ENCODE measurements at regions not wholly inside any gene's neighbourhood (a gene's known extent, or its start where the extent isn't known, plus 50 kb on each side); places are given as distances from the start of the nearest gene placed in this dataset.
"Not testable (repeated sequence)": the region's sequence is repeated elsewhere in the genome, so short reads cannot be mapped to it uniquely, and the experiment has no call there.

GRCh38 chr18:71370671-71371445, 1082.0 kb downstream of the SOCS6 start:
- DNase-seq: peak in 1 of 5 donors; percentile 7

GRCh38 chr18:71370095-71370494, 1081.2 kb downstream of the SOCS6 start:
- DNase-seq: no peak
- no peaks in the 10 kb centered on the region for H3K9me3 ChIP-seq (ENCODE audit: control insufficient read depth in 2 of 3, insufficient read depth in 1 of 3, low read length in 3 of 3)
- TF ChIP-seq CTCF (IDR thresholded peaks at IDR 0.05; ENCODE audit: borderline replicate concordance, extremely low read depth, insufficient read depth): no peak
- no peak overlapping the region for H3K9ac ChIP-seq (ENCODE audit: low read length in 3 of 3)
- no peaks in the 10 kb centered on the region for H3K36me3 ChIP-seq (ENCODE audit: control insufficient read depth in 2 of 3, insufficient read depth in 3 of 3, low read length in 3 of 3)
- no peaks in the 10 kb centered on the region for H3K4me1 ChIP-seq (ENCODE audit: control insufficient read depth in 2 of 3, insufficient read depth in 2 of 3, low read depth in 1 of 3, low read length in 3 of 3)
- no peaks in the 10 kb centered on the region for H3K27me3 ChIP-seq (ENCODE audit: control insufficient read depth, insufficient read depth, low read length)
- no peak overlapping the region for H3K27ac ChIP-seq (ENCODE audit: low read depth in 2 of 2, low read length in 2 of 2)
- no peak overlapping the region for H3K4me3 ChIP-seq (ENCODE audit: low read length in 3 of 3)
- FAIRE-seq: no peak
- intact Hi-C loops (cut with DNase I): no loop called here

More at GRCh38 chr18:71370671-71371445, 1082.0 kb downstream of the SOCS6 start:
- Histone ChIP-seq H3K4me3 (ENCODE audit: low read length in 3 of 3) (no peak overlapping the region), H3K4me1 (ENCODE audit: control insufficient read depth in 2 of 3, insufficient read depth in 2 of 3, low read depth in 1 of 3, low read length in 3 of 3) (no peaks in the 10 kb centered on the region), H3K9ac (ENCODE audit: low read length in 3 of 3) (no peak overlapping the region), H3K27me3 (ENCODE audit: control insufficient read depth, insufficient read depth, low read length) (no peaks in the 10 kb centered on the region), H3K27ac (ENCODE audit: low read depth in 2 of 2, low read length in 2 of 2) (no peak overlapping the region), H3K36me3 (ENCODE audit: control insufficient read depth in 2 of 3, insufficient read depth in 3 of 3, low read length in 3 of 3) (no peaks in the 10 kb centered on the region), H3K9me3 (ENCODE audit: control insufficient read depth in 2 of 3, insufficient read depth in 1 of 3, low read length in 3 of 3) (no peaks in the 10 kb centered on the region)
- no peak for FAIRE-seq
- intact Hi-C loops (cut with DNase I): no loop called here
- TF ChIP-seq CTCF (IDR thresholded peaks at IDR 0.05; ENCODE audit: borderline replicate concordance, extremely low read depth, insufficient read depth): no peak

GRCh38 chr18:71362140-71362539, 1073.3 kb downstream of the SOCS6 start:
- H3K36me3 ChIP-seq (ENCODE audit: control insufficient read depth in 2 of 3, insufficient read depth in 3 of 3, low read length in 3 of 3): no peaks in the 10 kb centered on the region
- DNase-seq (no peak), FAIRE-seq (no peak)
- H3K27ac ChIP-seq (ENCODE audit: low read depth in 2 of 2, low read length in 2 of 2): no peak overlapping the region
- no peaks in the 10 kb centered on the region for H3K4me1 ChIP-seq (ENCODE audit: control insufficient read depth in 2 of 3, insufficient read depth in 2 of 3, low read depth in 1 of 3, low read length in 3 of 3)
- H3K9me3 ChIP-seq (ENCODE audit: control insufficient read depth in 2 of 3, insufficient read depth in 1 of 3, low read length in 3 of 3): no peaks in the 10 kb centered on the region
- intact Hi-C loops (cut with DNase I): no loop called here
- no peak overlapping the region for H3K4me3 ChIP-seq (ENCODE audit: low read length in 3 of 3)
- H3K9ac ChIP-seq (ENCODE audit: low read length in 3 of 3): no peak overlapping the region
- no peak for TF ChIP-seq CTCF (IDR thresholded peaks at IDR 0.05; ENCODE audit: borderline replicate concordance, extremely low read depth, insufficient read depth)
- H3K27me3 ChIP-seq (ENCODE audit: control insufficient read depth, insufficient read depth, low read length): no peaks in the 10 kb centered on the region

GRCh38 chr18:71355599-71355998, 1066.8 kb downstream of the SOCS6 start:
- FAIRE-seq; H3K4me3 ChIP-seq (ENCODE audit: low read length in 3 of 3); H3K27me3 ChIP-seq (ENCODE audit: control insufficient read depth, insufficient read depth, low read length); intact Hi-C loops (cut with DNase I); H3K4me1 ChIP-seq (ENCODE audit: control insufficient read depth in 2 of 3, insufficient read depth in 2 of 3, low read depth in 1 of 3, low read length in 3 of 3); H3K9ac ChIP-seq (ENCODE audit: low read length in 3 of 3); H3K9me3 ChIP-seq (ENCODE audit: control insufficient read depth in 2 of 3, insufficient read depth in 1 of 3, low read length in 3 of 3); H3K27ac ChIP-seq (ENCODE audit: low read depth in 2 of 2, low read length in 2 of 2); DNase-seq; H3K36me3 ChIP-seq (ENCODE audit: control insufficient read depth in 2 of 3, insufficient read depth in 3 of 3, low read length in 3 of 3): not testable (repeated sequence)
